Left colon (tissue), 2 donors: ENCODE measurements at regions not wholly inside any gene's neighbourhood (a gene's known extent, or its start where the extent isn't known, plus 50 kb on each side); places are given as distances from the start of the nearest gene placed in this dataset.
"Not testable (repeated sequence)": the region's sequence is repeated elsewhere in the genome, so short reads cannot be mapped to it uniquely, and the experiment has no call there.

Source experiments
- ATAC-seq: fragments of 200-7000 bp; cut with Tn5 transposase; one replicate; pipeline ENCODE4 v1.9.1; 2020; ENCODE audit warnings: mild to moderate bottlenecking, moderate library complexity
- DNase-seq, 2 donors: peaks; one replicate each; pipeline ENCODE4 v3.0.0-alpha.2; 2020
- intact Hi-C, 2 donors: fragments of 100-400 bp; cut with DNase I in 1 of 2; cut with micrococcal nuclease in 1 of 2; formaldehyde crosslinking; loops; one replicate each; pipeline versions ENCODE4 v1.11.2 to v1.14.0; 2022; cut with DNase I, micrococcal nuclease
- donor health status: DM: no; HTN: no; CAD: no.
- donor health status: DM: yes; HTN: yes; CAD: no.

DNA sequence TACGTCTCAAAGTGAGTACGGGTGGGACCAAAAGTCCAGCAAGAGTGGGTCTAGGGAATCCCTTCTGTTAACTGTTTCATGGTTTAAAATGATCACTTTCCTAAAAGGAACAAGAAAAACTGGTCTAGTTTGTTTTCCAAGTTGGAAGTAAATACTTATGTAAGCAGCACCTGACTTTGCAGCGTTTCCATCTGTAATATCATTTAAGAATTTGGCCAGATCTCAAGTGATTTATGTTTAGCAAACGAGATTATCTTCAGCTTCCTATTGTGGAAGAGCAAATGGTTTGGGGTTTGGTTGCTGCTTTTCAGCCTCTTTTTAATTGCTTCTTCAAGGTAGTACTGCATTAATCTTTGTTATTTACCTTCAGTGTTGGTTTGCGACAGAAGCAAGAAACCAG, 50.4 kb downstream of the FHIP1A start:
- intact Hi-C loops = no loop called here
- DNase-seq = no peak
- peak; percentile 32 for ATAC-seq

DNA sequence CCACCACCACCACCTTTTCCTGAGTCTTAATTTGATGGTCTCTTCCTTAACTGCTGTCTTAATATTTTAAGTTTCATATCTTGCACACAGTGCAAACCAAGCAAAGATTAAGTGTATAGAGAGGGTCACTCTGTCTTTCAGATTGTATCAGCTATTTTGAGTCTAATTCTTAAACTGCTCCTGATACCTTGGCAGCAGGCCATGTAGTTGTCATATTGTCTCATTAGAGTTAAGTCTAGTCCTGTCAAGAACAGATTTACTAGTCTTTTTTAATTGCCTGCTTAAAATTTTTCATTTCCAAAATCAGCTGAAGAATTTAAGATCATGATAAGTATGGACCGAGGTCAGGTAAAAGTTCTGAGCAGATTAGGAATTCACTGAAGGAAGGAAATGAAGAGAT, 51.5 kb downstream of the FHIP1A start:
- DNase-seq (no peak), ATAC-seq (no peak)
- intact Hi-C loops = no loop called here

DNA sequence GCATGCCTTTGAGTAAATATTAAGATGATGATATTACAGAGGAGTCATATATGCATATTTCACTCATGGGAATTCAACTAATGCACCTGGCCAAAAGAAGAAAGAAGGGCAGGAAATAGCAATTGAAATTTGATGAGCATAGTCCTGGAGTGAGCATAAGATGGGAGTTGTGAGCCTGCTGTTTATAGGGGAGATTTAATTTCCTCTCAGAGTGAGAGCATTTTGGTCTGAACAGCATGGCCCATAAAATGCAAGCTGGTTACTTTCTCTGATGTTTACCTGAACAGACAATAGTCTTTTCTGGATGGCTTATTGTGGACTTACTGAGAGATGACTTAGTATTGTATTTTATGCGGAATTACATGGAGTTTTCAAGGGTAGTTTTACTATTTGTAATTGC, 53.6 kb downstream of the FHIP1A start:
- DNase-seq = no peak
- intact Hi-C loops = no loop called here
- no peak for ATAC-seq

DNA sequence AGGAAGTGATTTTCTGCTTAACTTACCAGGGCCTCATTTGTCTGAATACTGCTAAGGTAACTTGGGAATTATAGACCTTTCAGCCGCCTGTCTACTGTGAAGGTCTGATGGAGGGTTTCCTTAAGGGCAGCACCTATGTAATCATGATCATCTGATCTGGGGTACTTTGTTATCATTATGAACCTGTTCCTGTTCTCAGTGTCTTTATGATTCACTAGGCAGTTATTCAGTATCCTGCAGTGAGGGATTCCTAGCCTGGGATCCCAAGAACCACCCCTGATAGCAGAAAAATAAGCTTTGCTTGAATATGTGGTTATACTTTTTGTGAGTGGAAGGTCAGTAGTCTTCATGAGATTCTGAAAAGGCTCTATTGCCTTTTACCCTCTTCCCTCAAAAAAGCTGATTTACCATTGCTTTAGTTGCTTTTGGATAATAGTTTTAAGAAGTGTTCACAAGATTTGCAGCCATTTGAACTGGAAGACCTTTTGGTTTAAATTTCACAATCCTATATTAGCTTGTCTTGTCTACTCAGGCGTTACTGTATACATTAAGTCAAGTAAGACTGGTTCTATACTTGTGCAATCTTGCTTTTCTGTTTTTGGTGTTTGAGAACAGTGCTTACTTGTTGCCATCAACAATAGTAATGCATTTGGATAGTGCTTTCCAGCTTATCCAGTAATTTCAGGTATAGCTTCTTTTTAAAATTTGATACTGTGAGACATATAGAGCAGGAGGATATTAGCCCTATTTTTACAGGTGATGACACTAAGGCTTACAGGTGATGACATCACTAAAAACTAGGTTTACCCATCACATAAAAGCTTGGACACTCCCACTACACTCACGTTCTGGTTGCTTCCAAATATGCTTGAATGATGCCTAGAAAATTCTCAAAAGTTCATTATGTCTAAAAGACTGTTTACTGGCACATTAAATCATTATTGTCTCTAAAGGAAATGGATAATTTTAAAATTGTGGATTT, 60.0 kb downstream of the FHIP1A start:
- DNase-seq = no peak
- intact Hi-C loops = no loop called here

DNA sequence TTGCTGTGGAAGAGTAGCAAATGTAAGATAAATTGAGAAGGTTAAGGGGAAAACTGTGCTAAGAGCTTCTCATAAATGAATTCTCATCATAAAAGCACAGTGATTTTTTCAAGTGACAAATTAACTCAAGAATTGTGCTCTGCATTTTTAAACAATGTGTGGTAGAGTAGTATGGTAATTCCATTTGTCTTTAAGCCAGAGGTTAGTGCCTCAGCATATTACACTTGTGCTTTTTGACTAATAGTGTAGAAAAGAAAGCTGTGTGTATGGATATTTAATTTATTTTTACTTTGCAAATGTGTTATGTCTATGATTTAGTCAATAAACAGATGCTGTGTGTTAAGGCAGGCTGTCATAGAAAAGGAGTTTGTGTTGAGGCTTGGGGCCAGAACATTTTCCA, 61.0 kb downstream of the FHIP1A start:
- DNase-seq = no peak
- no peak for ATAC-seq
- intact Hi-C loops = no loop called here

More for the DNA sequence above, 60.0 kb downstream of the FHIP1A start:
- no peak for ATAC-seq

DNA sequence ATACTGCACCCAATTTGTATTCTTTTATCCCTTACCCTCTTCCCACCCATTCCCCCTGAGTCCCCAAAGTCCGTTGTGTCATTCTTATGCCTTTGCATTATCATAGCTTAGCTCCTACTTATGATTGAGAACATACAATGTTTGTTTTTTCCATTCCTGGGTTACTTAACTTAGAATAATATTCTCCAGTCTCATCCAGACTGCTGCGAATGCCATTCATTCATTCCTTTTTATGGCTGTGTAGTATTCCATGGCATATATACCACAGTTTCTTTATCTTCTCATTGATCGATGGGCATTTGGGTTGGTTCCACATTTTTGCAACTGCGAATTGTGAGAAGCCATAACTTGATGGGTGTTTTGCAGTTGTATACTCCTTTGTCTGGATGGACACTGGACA, 62.8 kb downstream of the FHIP1A start:
- DNase-seq = no peak
- intact Hi-C loops = no loop called here
- ATAC-seq = no peak

DNA sequence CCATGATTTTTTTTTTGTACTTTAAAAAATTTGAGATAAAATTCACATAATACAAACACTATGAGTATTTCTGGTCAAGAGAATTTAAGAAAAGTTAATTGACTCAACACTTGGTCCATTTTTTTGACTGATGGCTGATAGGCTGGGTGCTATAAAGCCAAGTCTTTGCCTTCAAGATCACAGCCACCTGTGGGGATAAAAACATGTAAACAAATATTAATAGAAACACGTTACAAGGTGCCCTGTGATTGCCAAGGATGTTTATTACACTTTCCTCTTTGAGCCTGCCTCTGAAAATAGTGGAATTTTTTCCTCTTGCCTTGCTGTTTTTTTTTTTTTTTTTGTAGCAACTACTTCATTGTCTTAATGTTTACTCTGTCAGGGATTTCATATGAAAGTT, 63.3 kb downstream of the FHIP1A start:
- ATAC-seq (no peak), DNase-seq (no peak)
- intact Hi-C loops = no loop called here

DNA sequence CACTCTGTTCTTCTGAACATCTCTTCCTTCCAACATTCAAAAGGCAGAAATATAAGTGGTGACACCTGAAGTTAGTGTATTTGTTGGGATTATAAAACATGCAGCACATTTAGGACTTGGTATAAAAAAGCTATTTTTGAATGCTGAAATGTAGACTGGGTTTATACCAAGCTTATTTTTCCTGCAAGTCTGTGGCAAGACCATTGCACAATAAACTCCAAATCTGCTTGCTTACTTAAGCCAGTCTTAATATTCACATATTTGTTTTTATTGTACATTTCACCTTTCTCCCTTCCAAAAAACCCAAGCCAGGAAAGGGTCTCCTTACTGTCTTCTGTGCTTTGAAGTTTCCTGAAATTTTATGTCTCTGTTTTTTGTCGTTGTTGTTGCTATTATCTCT, 63.7 kb downstream of the FHIP1A start:
- no peak for DNase-seq
- intact Hi-C loops = no loop called here
- no peak for ATAC-seq

DNA sequence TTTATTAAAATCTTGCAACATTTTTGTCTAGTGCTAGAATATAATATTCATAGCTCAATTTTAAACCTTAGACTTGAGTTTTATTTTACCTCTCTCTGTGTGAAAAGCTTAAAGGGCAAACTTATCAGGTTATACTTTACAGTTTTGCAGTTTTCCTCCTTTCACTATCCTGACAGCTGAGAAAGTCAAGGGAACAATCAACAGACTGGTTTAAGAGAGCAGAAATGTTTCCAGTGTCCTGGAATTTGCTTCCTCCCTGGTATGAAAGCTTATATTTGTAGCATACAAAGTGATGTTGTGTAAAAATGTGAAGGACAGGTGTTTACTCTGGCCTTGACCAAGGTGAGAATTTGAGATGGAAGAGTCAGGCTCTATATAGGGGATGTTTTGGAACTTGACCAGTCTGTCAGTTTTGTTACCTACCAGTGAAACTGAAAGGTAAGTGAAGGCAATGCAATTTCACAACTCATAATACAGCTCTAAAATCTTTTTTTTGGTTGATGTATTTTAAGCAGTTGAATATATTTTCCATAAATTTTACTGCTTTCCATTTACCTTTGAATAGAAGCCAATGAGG, 64.6 kb downstream of the FHIP1A start:
- ATAC-seq (no peak), DNase-seq (no peak)
- intact Hi-C loops = no loop called here

DNA sequence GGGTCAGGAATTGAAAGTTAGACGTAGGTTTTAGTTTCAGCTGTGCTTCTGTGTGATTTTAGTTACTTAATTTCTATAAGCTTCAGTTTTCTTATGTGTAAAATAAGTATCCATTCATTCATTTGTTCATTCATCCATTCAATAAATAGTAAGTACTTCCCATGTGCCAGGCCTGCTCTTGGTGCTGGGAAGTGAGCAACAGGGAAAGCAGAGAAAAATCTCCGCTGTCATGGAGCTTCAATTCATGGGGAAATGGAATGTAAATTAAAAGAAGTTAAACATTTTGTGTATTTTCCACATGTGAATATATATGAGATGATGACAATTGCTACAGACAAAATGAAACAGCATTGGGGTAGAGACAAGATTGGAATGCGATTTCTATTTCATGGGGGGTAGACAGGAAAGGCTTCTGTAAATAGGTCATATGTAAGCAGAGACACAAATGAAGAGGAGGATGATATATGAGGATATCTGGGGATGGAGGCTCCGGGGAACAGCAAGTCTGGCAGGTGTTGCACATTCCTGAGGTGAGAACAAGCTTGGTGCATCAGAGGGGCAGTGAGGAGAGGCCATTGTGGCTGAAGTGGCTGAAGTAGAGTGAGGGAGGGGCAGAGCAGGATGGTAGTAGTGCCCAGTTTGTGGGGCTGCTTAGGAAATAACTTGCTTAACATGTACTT, 66.2 kb downstream of the FHIP1A start:
- ATAC-seq = no peak
- intact Hi-C loops = no loop called here
- DNase-seq = no peak

DNA sequence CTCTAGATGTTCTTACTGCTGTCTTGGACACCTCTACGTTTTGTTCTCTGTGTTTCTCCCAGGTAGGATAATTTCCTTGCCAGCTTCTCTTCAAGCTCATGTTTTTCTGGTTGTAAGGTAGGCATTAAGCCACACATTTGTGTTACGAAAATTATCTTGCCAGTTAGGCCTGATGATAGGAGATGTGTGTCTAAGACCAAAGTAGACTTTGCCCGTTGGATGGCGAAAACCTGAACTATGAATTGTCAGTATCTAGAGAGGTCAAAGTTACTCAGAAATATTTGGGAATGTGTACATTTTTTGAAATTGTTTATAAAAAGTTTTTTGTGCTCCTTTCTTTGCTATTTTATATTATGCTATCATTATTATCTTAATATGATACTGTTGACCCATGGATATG, 72.8 kb downstream of the FHIP1A start:
- DNase-seq = no peak
- intact Hi-C loops = no loop called here
- no peak for ATAC-seq

DNA sequence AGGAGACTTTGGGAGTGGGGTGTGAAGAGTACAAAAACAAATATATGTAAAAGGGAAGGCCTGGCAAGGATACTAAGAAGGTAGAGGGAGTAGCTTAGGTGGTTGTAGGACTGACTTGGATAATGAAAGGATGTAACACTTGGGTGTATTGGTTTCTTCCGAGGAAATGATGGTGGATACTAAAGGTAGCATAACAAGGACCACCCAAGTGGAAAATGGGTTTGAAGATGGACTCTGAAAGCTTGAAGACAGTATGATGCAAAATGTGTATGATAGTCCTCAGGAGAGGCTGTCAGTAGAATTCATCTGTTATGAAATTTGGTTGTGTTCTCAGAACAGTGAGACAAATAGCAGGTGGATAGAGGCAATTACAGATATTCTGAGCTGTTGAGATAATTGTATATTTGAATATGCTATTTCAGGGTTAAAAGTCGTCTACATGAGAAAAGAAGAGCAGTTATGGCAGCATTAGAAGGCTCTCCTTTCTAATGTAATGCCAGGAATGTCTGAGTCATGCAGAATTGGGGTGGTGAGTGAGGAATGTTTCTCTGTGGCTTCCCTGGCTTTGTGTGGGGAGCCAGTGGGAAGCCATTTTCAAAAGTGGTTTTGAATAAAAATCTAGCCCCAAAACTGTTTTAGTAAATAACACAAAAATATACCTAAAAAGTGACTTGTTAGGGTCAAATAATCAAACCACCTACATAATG, 75.6 kb downstream of the FHIP1A start:
- DNase-seq (no peak), ATAC-seq (no peak)
- intact Hi-C loops = no loop called here

DNA sequence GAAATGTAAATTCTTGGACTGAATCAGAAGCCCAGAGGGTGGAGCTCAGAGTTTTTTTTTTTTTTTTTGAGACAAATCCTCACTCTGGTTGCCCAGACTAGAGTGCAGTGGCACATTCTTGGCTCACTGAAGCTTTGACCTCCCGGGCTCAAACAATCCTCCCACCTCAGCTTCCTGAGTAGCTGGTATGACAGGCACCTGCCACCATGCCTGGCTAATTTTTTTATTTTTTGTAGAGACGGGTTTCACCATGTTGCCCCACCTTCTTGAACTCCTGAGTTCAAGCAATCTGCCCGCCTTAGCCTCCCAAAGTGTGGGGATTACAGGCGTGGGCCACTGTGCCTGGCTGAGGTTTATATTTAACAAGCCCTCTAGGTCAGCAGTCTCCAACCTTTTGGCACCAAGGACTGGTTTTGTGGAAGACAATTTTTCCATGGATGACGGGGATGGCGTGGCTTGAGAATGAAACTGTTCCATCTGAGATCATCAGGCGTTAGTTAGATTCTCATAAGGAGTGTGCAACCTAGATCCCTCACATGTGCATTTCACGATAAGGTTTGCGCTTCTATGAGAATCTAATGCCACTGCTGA, 76.7 kb downstream of the FHIP1A start:
- intact Hi-C loops = no loop called here
- no peak for DNase-seq
- no peak for ATAC-seq

DNA sequence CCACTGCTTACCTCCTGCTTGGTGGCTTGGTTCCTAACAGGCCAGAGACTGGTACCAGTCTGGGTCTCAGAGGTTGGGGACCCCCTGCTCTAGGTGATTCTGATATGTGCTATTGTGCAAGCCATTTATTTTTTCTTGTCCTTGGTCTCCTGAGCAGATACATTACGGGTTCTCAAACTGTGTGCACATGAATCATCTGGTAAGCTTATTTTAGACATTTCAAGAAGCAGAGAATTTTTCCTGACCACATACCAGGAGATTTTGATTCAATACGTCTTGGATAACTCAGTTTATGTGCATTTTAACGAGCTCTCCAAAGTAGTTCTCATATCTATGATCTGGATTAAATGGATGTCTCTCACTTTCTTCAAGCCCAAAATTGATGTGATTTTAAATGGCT, 77.2 kb downstream of the FHIP1A start:
- DNase-seq = no peak
- intact Hi-C loops = no loop called here
- no peak for ATAC-seq

DNA sequence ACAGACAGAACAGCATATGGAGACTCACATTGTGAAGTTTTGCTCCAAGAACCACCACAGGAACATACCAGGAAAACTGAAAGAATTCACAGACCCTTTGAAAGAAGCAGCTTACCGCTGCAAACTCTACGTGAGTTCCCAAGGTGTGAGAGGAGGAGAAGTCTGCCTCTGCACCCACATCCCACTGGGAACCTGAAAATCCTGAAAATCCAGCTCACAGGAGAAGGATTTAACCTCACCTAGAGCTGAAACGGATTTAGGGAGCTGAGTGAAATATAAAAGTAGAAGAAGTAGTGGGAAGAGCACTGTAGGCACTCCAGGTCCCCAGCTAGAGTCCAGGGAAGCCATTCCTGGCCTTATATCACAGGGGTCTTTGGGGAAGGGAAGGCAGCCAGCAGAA, 80.0 kb downstream of the FHIP1A start:
- intact Hi-C loops = no loop called here
- ATAC-seq = no peak
- DNase-seq = no peak

DNA sequence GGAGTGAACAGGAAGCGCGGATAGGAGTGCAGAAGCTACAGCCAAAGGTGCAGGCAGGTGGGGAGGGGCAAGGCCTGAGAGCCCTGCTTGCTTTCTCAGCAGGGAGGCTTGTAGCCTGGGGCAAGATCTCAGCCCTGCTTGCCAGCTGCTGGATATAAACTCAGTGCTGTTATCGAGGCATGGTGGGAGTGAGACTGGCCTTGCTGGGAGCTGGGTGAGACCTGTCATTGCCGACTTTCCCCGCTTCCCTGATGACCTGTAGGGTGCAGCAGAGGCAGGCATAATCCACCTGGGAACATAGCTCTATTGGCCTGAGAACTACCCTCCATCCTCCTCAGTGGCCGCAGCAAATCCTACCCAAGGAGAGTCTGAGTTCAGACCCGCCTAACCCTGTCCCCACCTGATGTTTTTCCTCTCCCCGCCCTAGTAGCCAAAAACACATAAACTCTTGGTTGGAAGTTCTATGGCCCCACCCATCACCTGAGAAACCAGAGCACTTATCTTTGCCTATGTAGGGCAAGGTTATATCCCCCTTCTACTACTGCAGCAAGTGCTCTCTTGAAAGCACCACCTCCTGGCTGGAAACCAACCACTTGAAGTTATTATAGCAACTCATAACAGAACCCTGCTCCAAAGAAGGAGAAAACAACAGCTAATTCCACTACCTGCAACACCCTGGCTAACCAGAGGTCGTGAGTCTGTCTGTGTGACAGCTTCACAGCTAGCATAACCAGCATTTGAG, 80.7 kb downstream of the FHIP1A start:
- DNase-seq (no peak), ATAC-seq (peak; percentile 26)
- intact Hi-C loops = no loop called here

DNA sequence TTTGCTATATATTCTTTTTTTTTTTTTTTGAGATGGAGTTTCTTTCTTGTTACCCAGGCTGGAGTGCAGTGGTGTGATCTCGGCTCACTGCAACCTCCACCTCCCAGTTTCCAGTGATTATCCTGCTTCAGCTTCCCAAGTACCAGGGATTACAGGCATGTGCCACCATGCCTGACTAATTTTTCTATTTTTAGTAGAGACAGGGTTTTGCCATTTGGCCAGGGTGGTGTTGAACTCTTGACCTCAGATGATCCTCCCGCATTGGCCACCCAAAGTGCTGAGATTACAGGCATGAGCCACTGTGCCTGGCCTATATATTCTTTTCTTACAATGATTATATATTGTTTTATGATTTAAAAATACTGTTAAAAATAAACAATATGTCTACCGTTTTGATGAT, 86.6 kb downstream of the FHIP1A start:
- DNase-seq, ATAC-seq, intact Hi-C loops: not testable (repeated sequence)

DNA sequence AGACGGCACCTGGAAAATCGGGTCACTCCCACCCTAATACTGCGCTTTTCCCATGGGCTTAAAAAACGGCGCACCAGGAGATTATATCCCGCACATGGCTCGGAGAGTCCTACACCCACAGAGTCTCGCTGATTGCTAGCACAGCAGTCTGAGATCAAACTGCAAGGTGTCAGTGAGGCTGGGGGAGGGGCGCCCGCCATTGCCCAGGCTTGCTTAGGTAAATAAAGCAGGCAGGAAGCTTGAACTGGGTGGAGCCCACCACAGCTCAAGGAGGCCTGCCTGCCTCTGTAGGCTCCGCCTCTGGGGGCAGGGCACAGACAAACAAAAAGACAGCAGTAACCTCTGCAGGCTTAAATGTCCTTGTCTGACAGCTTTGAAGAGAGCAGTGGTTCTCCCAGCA, 102.6 kb downstream of the FHIP1A start:
- intact Hi-C loops, ATAC-seq: not testable (repeated sequence)
- peak in 1 of 2 donors; percentile 13 for DNase-seq
